ENCODE measurements at regions not wholly inside any gene's neighbourhood (a gene's known extent, or its start where the extent isn't known, plus 50 kb on each side); places are given as distances from the start of the nearest gene placed in this dataset.
"Not testable (repeated sequence)": the region's sequence is repeated elsewhere in the genome, so short reads cannot be mapped to it uniquely, and the experiment has no call there.

- DNase-seq (ENCODE audit: low read depth in 2 of 3, low spot score in 2 of 3) = no peak
Measured at GRCh38 chr16:73116576-73116975, 68.6 kb upstream of the ZFHX3 start.

- no peak for DNase-seq (ENCODE audit: low read depth in 2 of 3, low spot score in 2 of 3)
Measured at GRCh38 chr16:73113336-73113735, 65.4 kb upstream of the ZFHX3 start.

GRCh38 chr16:73108195-73108963 lies 60.5 kb upstream of the ZFHX3 start:
- no peak for DNase-seq (ENCODE audit: low read depth in 2 of 3, low spot score in 2 of 3)

GRCh38 chr16:73107371-73107770 lies 59.4 kb upstream of the ZFHX3 start:
- no peak for DNase-seq (ENCODE audit: low read depth in 2 of 3, low spot score in 2 of 3)

- no peak for DNase-seq (ENCODE audit: low read depth in 2 of 3, low spot score in 2 of 3)
Measured at GRCh38 chr16:73106329-73107034, 58.6 kb upstream of the ZFHX3 start.

GRCh38 chr16:73101568-73101967 lies 53.6 kb upstream of the ZFHX3 start:
- DNase-seq (ENCODE audit: low read depth in 2 of 3, low spot score in 2 of 3) = no peak

GRCh38 chr16:73099601-73100000 lies 51.7 kb upstream of the ZFHX3 start:
- not testable (repeated sequence) for DNase-seq (ENCODE audit: low read depth in 2 of 3, low spot score in 2 of 3)
